GM12878 (cell line): ENCODE measurements at regions not wholly inside any gene's neighbourhood (a gene's known extent, or its start where the extent isn't known, plus 50 kb on each side); places are given as distances from the start of the nearest gene placed in this dataset.

Experiments used
- ATF2 ChIP-seq: IDR thresholded peaks from 2 replicates; pipeline ENCODE4 v1.6.1; 2012; ENCODE audit warnings: low read length, inconsistent platforms
- FOXM1 ChIP-seq: IDR thresholded peaks from 2 replicates; pipeline ENCODE4 v1.6.1; 2012; ENCODE audit warnings: low read depth, mild to moderate bottlenecking, inconsistent platforms, low read length, moderate library complexity
- IKZF2 ChIP-seq, 2 experiments: fragments of 450-650 bp; IDR thresholded peaks; 2 replicates each; pipeline ENCODE4 v1.6.1; 2017; ENCODE audit warnings: mild to moderate bottlenecking in 2 of 2, moderate library complexity in 2 of 2
- MEF2A ChIP-seq: IDR thresholded peaks from 2 replicates; pipeline ENCODE4 v1.6.1; 2011; ENCODE audit warnings: low read depth, mild to moderate bottlenecking, low read length, moderate library complexity; ENCODE audit not compliant: insufficient read depth
- NFIC ChIP-seq: IDR thresholded peaks from 2 replicates; pipeline ENCODE4 v1.6.1; 2012; ENCODE audit warnings: low read depth, mild to moderate bottlenecking, inconsistent platforms, low read length, moderate library complexity
- RELB ChIP-seq: fragments of 450-650 bp; IDR thresholded peaks from 2 replicates; pipeline ENCODE4 v1.6.1; 2017; ENCODE audit warnings: low read depth, mild to moderate bottlenecking, moderate library complexity
- RUNX3 ChIP-seq: IDR thresholded peaks from 2 replicates; pipeline ENCODE4 v1.6.1; 2012; ENCODE audit warnings: low read length, inconsistent platforms
- ZBED1 ChIP-seq: IDR thresholded peaks from 2 replicates; pipeline ENCODE4 v1.6.1; 2016; ENCODE audit warnings: borderline replicate concordance
- ZNF24 ChIP-seq: fragments of 450-650 bp; IDR thresholded peaks from 2 replicates; pipeline ENCODE4 v1.6.1; 2017; ENCODE audit warnings: antibody characterized with exemption, mild to moderate bottlenecking

GRCh38 chr2:75801234-75801982, 90.7 kb upstream of the GCFC2 start (continued):
- TF ChIP-seq ATF2 (peak; percentile 60), RELB (0 out of 2 replicates have a peak, but pooled peaks have one; percentile 18), ZBED1 (peak; percentile 60; the same call in 1 of the 2 replicates), ZNF24 (no peak), NFIC (peak; percentile 82), RUNX3 (peak; percentile 71), IKZF2 (IDR thresholded peaks at IDR 0.05) (peak in 1 of 2 experiments; percentile 8; a peak in 2 of 4 replicates), FOXM1 (peak; percentile 73; the same call in 1 of the 2 replicates), MEF2A (peak; percentile 75; the same call in 1 of the 2 replicates)
- TF ChIP-seq, all 136 proteins: peak for 17
